ENCODE measurements at regions not wholly inside any gene's neighbourhood (a gene's known extent, or its start where the extent isn't known, plus 50 kb on each side); places are given as distances from the start of the nearest gene placed in this dataset.

- H3K27me3 ChIP-seq (ENCODE audit: control insufficient read depth, low read length), result no peaks in the 10 kb centered on the region
- H3F3A ChIP-seq (ENCODE audit: control insufficient read depth, insufficient read depth), result no peaks in the 10 kb centered on the region
- H3K9me3 ChIP-seq (ENCODE audit: control insufficient read depth, insufficient read depth, low read length), result no peaks in the 10 kb centered on the region
- H3K4me2 ChIP-seq (ENCODE audit: low read length), result no peak overlapping the region
- no peaks in the 10 kb centered on the region for H3K9me2 ChIP-seq (replicated peaks; ENCODE audit: control insufficient read depth, low read length)
- no peaks in the 10 kb centered on the region for H3K79me2 ChIP-seq (ENCODE audit: control insufficient read depth, low read length)
- no peaks in the 10 kb centered on the region for H3K36me3 ChIP-seq (ENCODE audit: control insufficient read depth, low read length)
- H4K20me1 ChIP-seq (ENCODE audit: control insufficient read depth, insufficient read depth, low read depth, low read length), result no peaks in the 10 kb centered on the region
- TF ChIP-seq EZH2phosphoT487 (IDR thresholded peaks at IDR 0.05; ENCODE audit: borderline replicate concordance, low read length), result no peak
- TF ChIP-seq CTCF (IDR thresholded peaks at IDR 0.05; ENCODE audit: low read depth, low read length, poor library complexity, severe bottlenecking), result no peak
- H3K4me3 ChIP-seq (ENCODE audit: low read length), result no peak overlapping the region
- no peak overlapping the region for H3K27ac ChIP-seq (ENCODE audit: low read depth, low read length)
- H3K4me1 ChIP-seq (ENCODE audit: control insufficient read depth, low read length), result no peaks in the 10 kb centered on the region
These were observed 76.4 kb upstream of the DSCAM start for GRCh38 chr21:40923407-40923806.

DNA sequence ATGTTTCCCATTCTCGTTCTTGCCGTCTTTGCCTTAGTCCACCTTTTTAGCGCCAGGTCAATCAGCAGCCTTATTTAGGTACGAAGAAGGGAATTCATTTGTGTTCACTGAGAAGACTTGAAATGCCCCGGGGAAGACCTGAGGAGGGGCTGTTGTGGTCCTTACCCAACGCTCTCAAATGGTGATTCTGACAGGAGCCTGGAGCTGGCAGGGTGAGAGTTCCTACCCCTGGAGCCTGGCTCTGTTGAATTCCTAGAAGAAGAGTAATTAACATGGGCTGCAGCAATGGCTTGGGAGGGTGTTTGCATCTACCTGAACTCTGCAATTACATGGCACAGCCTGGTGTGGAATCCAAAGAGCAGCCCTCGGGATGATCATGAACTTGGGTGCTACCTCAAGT is 76.9 kb upstream of the DSCAM start:
- H3F3A ChIP-seq (ENCODE audit: control insufficient read depth, insufficient read depth), result no peaks in the 10 kb centered on the region
- no peak overlapping the region for H3K27ac ChIP-seq (ENCODE audit: low read depth, low read length)
- no peaks in the 10 kb centered on the region for H3K4me1 ChIP-seq (ENCODE audit: control insufficient read depth, low read length)

GRCh38 chr21:40924641-40925040 is 77.7 kb upstream of the DSCAM start:
- TF ChIP-seq CTCF (IDR thresholded peaks at IDR 0.05; ENCODE audit: low read depth, low read length, poor library complexity, severe bottlenecking), result no peak
- TF ChIP-seq EZH2phosphoT487 (IDR thresholded peaks at IDR 0.05; ENCODE audit: borderline replicate concordance, low read length), result no peak
- Histone ChIP-seq H3K4me1 (ENCODE audit: control insufficient read depth, low read length) (no peaks in the 10 kb centered on the region), H3K27me3 (ENCODE audit: control insufficient read depth, low read length) (no peaks in the 10 kb centered on the region), H3K9me3 (ENCODE audit: control insufficient read depth, insufficient read depth, low read length) (peaks cover 7% of the 10 kb centered on the region; the same call in 1 of the 2 replicates), H3F3A (ENCODE audit: control insufficient read depth, insufficient read depth) (no peaks in the 10 kb centered on the region), H3K4me3 (ENCODE audit: low read length) (no peak overlapping the region), H3K27ac (ENCODE audit: low read depth, low read length) (no peak overlapping the region), H3K4me2 (ENCODE audit: low read length) (no peak overlapping the region), H3K9me2 (replicated peaks; ENCODE audit: control insufficient read depth, low read length) (no peaks in the 10 kb centered on the region), H3K79me2 (ENCODE audit: control insufficient read depth, low read length) (no peaks in the 10 kb centered on the region), H3K36me3 (ENCODE audit: control insufficient read depth, low read length) (no peaks in the 10 kb centered on the region), H4K20me1 (ENCODE audit: control insufficient read depth, insufficient read depth, low read depth, low read length) (no peaks in the 10 kb centered on the region)

More for the DNA sequence above, 76.9 kb upstream of the DSCAM start:
- Histone ChIP-seq H3K9me3 (ENCODE audit: control insufficient read depth, insufficient read depth, low read length) (peaks cover under 1% of the 10 kb centered on the region; the same call in 1 of the 2 replicates), H3K27me3 (ENCODE audit: control insufficient read depth, low read length) (no peaks in the 10 kb centered on the region), H3K79me2 (ENCODE audit: control insufficient read depth, low read length) (no peaks in the 10 kb centered on the region), H3K36me3 (ENCODE audit: control insufficient read depth, low read length) (no peaks in the 10 kb centered on the region), H4K20me1 (ENCODE audit: control insufficient read depth, insufficient read depth, low read depth, low read length) (no peaks in the 10 kb centered on the region), H3K4me2 (ENCODE audit: low read length) (no peak overlapping the region), H3K4me3 (ENCODE audit: low read length) (no peak overlapping the region), H3K9me2 (replicated peaks; ENCODE audit: control insufficient read depth, low read length) (no peaks in the 10 kb centered on the region)
- no peak for TF ChIP-seq CTCF (IDR thresholded peaks at IDR 0.05; ENCODE audit: low read depth, low read length, poor library complexity, severe bottlenecking)

DNA sequence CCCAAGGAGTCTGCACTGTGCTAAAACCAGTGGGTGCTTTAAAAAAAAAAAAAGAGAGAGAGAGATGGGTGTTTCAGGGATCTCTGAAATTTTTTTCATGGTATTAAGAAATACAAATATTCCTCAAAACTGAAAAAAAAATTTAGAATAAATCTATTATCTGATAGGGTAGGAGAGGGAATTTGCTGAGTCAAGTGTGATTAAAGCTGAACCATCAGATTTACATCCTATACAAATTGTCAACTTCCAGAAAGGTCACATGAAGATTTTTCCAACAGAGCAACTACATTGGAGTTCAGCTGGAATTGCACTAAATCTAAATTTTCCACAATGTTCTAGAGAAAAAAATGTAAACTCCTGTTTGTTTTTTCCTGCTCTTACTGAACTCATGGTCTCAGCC is 79.3 kb upstream of the DSCAM start:
- Histone ChIP-seq H3K27ac (ENCODE audit: low read depth, low read length) (no peak overlapping the region), H3K4me3 (ENCODE audit: low read length) (no peak overlapping the region), H3K4me2 (ENCODE audit: low read length) (no peak overlapping the region), H3F3A (ENCODE audit: control insufficient read depth, insufficient read depth) (no peaks in the 10 kb centered on the region), H3K9me3 (ENCODE audit: control insufficient read depth, insufficient read depth, low read length) (peaks cover 12% of the 10 kb centered on the region; the same call in 1 of the 2 replicates), H3K9me2 (replicated peaks; ENCODE audit: control insufficient read depth, low read length) (no peaks in the 10 kb centered on the region), H3K36me3 (ENCODE audit: control insufficient read depth, low read length) (no peaks in the 10 kb centered on the region), H3K4me1 (ENCODE audit: control insufficient read depth, low read length) (no peaks in the 10 kb centered on the region), H4K20me1 (ENCODE audit: control insufficient read depth, insufficient read depth, low read depth, low read length) (no peaks in the 10 kb centered on the region), H3K27me3 (ENCODE audit: control insufficient read depth, low read length) (no peaks in the 10 kb centered on the region), H3K79me2 (ENCODE audit: control insufficient read depth, low read length) (no peaks in the 10 kb centered on the region)
- TF ChIP-seq EZH2phosphoT487 (IDR thresholded peaks at IDR 0.05; ENCODE audit: borderline replicate concordance, low read length) (no peak), CTCF (IDR thresholded peaks at IDR 0.05; ENCODE audit: low read depth, low read length, poor library complexity, severe bottlenecking) (no peak)

Measured in DOHH2 (cell line).